GM12864 (cell line): ENCODE measurements at regions not wholly inside any gene's neighbourhood (a gene's known extent, or its start where the extent isn't known, plus 50 kb on each side); places are given as distances from the start of the nearest gene placed in this dataset.

Experiments
- DNase-seq: peaks from one replicate; pipeline ENCODE4 v3.0.0-alpha.2; 2011; ENCODE audit warnings: low read depth
- H3K4me3 ChIP-seq: 2 replicates; pipeline ENCODE4 v1.5.1; 2011; ENCODE audit warnings: mild to moderate bottlenecking, low read depth, low read length, control low read depth
- CTCF ChIP-seq: IDR thresholded peaks from 2 replicates; pipeline ENCODE4 v1.5.1; 2011; ENCODE audit warnings: low read depth, mild to moderate bottlenecking, moderate library complexity, low read length, control low read depth, inconsistent platforms; ENCODE audit errors: missing control alignments

GRCh38 chr2:198254536-198255090, 450.2 kb downstream of the PLCL1 start:
- H3K4me3 ChIP-seq, result no peak overlapping the region
- DNase-seq, result no peak
- TF ChIP-seq CTCF, result no peak

- DNase-seq, result no peak
- TF ChIP-seq CTCF, result no peak
- H3K4me3 ChIP-seq, result no peak overlapping the region
Measured at GRCh38 chr2:198253995-198254394, 449.6 kb downstream of the PLCL1 start.

GRCh38 chr2:198252472-198252871, 448.1 kb downstream of the PLCL1 start:
- H3K4me3 ChIP-seq, result no peak overlapping the region
- no peak for DNase-seq
- TF ChIP-seq CTCF, result no peak

GRCh38 chr2:198242093-198242492, 437.7 kb downstream of the PLCL1 start:
- no peak overlapping the region for H3K4me3 ChIP-seq
- no peak for TF ChIP-seq CTCF
- no peak for DNase-seq

GRCh38 chr2:198238429-198238828, 434.0 kb downstream of the PLCL1 start:
- TF ChIP-seq CTCF, result no peak
- no peak for DNase-seq
- no peak overlapping the region for H3K4me3 ChIP-seq

- DNase-seq, result no peak
- no peak for TF ChIP-seq CTCF
- H3K4me3 ChIP-seq, result no peak overlapping the region
Measured at GRCh38 chr2:198236338-198236737, 431.9 kb downstream of the PLCL1 start.

- no peak for TF ChIP-seq CTCF
- DNase-seq, result no peak
- no peak overlapping the region for H3K4me3 ChIP-seq
Measured at GRCh38 chr2:198232281-198232680, 427.9 kb downstream of the PLCL1 start.
